ENCODE measurements at regions not wholly inside any gene's neighbourhood (a gene's known extent, or its start where the extent isn't known, plus 50 kb on each side); places are given as distances from the start of the nearest gene placed in this dataset.

- Histone ChIP-seq H3K4me3 (no peak overlapping the region), H3K4me1 (ENCODE audit: low read depth) (no peaks in the 10 kb centered on the region), H3K9me3 (no peaks in the 10 kb centered on the region), H3K36me3 (ENCODE audit: low read depth) (no peaks in the 10 kb centered on the region)
- intact Hi-C loops (cut with DNase I, micrococcal nuclease): no loop called here
- no peak for TF ChIP-seq CTCF (IDR thresholded peaks at IDR 0.05)
- no peak for ATAC-seq
- DNase-seq: no peak
Observed at GRCh38 chr5:8953911-8954438, 591.9 kb downstream of the SEMA5A start.

GRCh38 chr5:8954801-8955200 lies 591.1 kb downstream of the SEMA5A start:
- no peak for DNase-seq
- H3K4me3 ChIP-seq: no peak overlapping the region
- intact Hi-C loops (cut with DNase I, micrococcal nuclease): no loop called here
- TF ChIP-seq CTCF (IDR thresholded peaks at IDR 0.05): no peak
- no peak for ATAC-seq
- no peaks in the 10 kb centered on the region for H3K9me3 ChIP-seq
- no peaks in the 10 kb centered on the region for H3K4me1 ChIP-seq (ENCODE audit: low read depth)
- H3K36me3 ChIP-seq (ENCODE audit: low read depth): no peaks in the 10 kb centered on the region

- ATAC-seq: no peak
- intact Hi-C loops (cut with DNase I, micrococcal nuclease): no loop called here
- H3K4me1 ChIP-seq (ENCODE audit: low read depth): no peaks in the 10 kb centered on the region
- DNase-seq: no peak
- H3K9me3 ChIP-seq: no peaks in the 10 kb centered on the region
- no peak for TF ChIP-seq CTCF (IDR thresholded peaks at IDR 0.05)
- H3K4me3 ChIP-seq: no peak overlapping the region
- no peaks in the 10 kb centered on the region for H3K36me3 ChIP-seq (ENCODE audit: low read depth)
Observed at GRCh38 chr5:8956659-8957058, 589.2 kb downstream of the SEMA5A start.

- ATAC-seq (no peak), DNase-seq (no peak)
- no peak for TF ChIP-seq CTCF (IDR thresholded peaks at IDR 0.05)
- Histone ChIP-seq H3K36me3 (ENCODE audit: low read depth) (no peaks in the 10 kb centered on the region), H3K9me3 (no peaks in the 10 kb centered on the region), H3K4me1 (ENCODE audit: low read depth) (no peaks in the 10 kb centered on the region), H3K4me3 (no peak overlapping the region)
- intact Hi-C loops (cut with DNase I, micrococcal nuclease): no loop called here
Observed at GRCh38 chr5:8958602-8959001, 587.3 kb downstream of the SEMA5A start.

GRCh38 chr5:8961219-8961618 lies 584.7 kb downstream of the SEMA5A start:
- Histone ChIP-seq H3K9me3 (no peaks in the 10 kb centered on the region), H3K36me3 (ENCODE audit: low read depth) (no peaks in the 10 kb centered on the region), H3K4me3 (no peak overlapping the region), H3K4me1 (ENCODE audit: low read depth) (no peaks in the 10 kb centered on the region)
- intact Hi-C loops (cut with DNase I, micrococcal nuclease): no loop called here
- no peak for TF ChIP-seq CTCF (IDR thresholded peaks at IDR 0.05)
- no peak for DNase-seq
- ATAC-seq: no peak

GRCh38 chr5:8961956-8962355 lies 583.9 kb downstream of the SEMA5A start:
- no peak overlapping the region for H3K4me3 ChIP-seq
- H3K4me1 ChIP-seq (ENCODE audit: low read depth): no peaks in the 10 kb centered on the region
- no peaks in the 10 kb centered on the region for H3K9me3 ChIP-seq
- no peak for TF ChIP-seq CTCF (IDR thresholded peaks at IDR 0.05)
- H3K36me3 ChIP-seq (ENCODE audit: low read depth): no peaks in the 10 kb centered on the region
- ATAC-seq (no peak), DNase-seq (no peak)
- intact Hi-C loops (cut with DNase I, micrococcal nuclease): no loop called here

All from mucosa of descending colon (tissue), 3 donors.